ENCODE measurements at regions not wholly inside any gene's neighbourhood (a gene's known extent, or its start where the extent isn't known, plus 50 kb on each side); places are given as distances from the start of the nearest gene placed in this dataset.
"Not testable (repeated sequence)": the region's sequence is repeated elsewhere in the genome, so short reads cannot be mapped to it uniquely, and the experiment has no call there.

DNA sequence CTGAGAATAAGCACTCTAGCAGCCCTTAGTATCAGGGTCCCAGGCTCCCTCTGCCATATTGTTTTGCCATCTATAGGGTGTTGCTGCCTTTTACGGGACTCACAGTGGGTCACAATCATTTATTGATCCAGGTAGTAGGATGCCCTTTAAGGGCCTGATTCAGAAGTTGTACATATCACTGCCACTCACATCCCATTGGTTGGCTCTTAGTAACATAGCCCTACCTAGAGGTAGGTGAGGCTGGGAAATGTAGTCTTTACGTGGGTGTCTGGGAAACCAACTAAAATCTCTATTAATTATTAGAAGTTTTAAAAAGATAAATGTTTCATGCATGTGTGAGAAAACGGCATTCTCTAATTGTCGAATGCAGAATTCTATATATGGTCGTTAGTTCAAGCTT lies 78.8 kb upstream of the ATP5PO start:
- no peak for DNase-seq (ENCODE audit: low read depth)

DNA sequence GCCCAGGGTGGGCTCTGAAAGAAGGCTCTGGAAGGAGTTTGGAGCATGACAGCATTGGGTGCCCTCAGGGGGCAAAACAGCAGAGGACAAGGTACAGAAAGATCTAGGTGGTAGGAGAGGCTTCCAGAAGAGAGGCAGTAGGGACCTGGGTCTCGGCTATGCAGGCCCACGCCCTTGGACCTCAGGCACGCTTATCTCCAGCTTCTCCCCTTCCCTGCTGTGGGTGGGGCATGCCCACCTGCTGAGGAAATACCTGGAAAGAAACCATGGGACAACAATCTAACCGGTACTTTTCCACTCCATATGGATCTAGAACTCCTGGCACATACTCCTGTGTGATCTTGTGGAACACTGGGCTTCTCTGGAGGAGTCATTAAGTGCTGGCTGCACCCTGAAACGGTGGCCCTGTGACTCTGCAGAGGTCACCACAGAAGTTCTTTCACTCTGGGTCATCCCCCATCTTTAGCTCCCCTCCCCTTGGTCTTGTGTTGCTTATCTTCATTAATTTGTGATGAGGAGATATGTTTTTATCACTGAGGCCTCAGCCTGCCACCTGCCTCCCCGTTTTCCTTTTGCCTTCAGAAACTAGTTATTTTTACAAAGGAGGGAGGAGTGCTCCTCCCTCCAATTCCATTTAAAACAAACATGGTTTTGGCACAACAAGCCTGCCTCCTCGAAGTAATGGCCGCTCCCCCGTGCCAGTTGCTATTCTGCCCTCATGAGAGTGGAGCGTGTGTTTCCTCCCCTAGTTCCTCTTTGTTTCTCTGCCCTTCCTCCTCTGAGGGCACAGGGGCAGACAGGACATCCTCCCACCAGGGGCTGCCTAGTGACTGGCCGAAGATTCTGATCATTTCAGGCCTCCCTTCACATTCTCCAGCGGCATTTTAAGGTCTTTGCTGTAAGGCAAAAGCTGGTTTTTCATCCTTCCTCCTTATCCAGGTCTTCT lies 78.0 kb upstream of the ATP5PO start:
- no peak for DNase-seq (ENCODE audit: low read depth)

DNA sequence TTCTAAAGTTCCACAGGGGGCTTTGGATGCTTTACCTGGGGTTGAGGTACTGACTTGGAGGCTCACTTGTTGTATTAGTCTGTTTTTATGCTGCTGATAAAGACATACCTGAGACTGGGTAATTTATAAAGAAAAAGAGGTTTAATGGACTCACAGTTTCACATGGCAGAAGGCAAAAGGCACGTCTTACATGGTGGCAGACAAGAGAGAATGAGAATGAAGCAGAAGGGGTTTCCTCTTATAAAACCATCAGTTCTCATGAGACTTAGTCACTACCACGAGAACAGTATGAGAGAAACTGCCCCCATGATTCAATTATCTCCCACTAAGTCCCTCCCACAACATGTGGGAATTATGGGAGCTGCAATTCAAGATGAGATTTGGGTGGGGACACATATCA lies 76.8 kb upstream of the ATP5PO start:
- DNase-seq (ENCODE audit: low read depth), result not testable (repeated sequence)

DNA sequence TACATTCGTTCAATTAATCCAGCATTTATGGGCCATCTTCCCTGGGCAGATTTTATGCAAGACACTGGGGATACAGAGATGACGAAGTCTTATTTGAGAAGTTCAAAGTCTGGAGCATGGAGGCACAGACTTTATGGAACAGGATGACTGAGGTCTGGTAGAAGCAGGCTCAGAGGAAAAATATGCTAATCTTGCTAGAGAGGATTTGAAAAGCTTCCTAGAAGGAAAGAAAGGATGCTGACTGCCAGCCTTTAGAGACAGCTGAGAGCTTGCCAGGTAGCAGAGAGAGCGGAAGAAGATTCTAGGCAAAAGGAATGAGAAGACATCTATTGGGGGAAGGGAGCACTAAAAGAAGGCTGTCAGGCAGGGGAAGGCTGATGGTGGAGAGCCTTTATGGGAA lies 75.5 kb upstream of the ATP5PO start:
- no peak for DNase-seq (ENCODE audit: low read depth)

DNA sequence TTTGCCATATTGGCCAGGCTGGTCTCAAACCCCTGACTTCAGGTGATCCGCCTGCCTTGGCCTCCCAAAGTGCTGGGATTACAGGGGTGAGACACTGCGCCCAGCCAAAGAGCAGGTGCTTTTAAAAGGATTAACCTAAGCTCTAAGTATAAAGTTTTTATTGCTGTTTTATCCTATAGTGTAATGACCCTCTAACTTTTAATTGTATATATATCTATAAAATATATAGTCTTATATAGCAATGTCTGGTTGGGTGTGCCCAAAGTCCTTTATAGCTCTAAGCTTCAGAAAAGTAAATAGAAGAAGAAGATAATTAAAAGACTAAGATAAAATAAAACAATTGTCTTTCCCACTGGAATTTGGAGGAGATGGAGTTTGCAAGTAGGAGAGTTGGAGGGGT lies 73.8 kb upstream of the ATP5PO start:
- DNase-seq (ENCODE audit: low read depth), result no peak

DNA sequence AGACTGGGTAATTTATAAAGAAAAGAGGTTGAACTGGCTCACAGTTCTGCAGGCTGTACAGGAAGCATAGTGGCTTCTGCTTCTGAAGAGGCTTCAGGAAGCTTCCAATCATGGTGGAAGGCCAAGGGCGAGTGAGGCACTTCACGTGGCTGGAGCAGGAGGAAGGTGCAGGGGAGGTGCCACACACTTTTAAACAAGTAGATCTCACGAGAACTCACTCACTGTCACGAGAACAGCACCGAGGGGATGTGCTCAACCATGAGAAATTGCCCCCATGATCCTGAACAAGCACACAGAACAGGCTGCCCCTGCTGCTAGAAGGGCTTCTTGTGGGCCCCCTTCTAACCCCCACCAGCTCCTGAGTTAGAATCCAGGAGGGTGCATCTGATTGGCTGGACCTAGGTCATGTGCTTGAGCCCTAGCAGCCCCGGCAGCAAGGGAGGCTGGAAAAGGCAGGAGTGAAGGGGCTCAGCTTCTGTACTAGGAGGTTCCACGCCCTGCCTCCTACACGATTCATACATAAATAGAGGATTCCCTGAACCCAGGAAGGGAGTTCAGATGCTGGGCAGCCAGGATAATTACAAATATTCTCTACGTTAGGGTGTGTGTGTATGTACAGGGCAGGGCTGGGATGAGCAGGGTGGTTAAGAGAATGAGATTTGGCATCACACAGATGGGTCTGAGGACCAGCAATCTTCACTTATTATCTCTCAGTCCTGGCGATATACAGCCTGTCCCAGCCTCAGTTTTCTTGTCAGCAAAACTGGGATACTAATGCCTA lies 72.8 kb upstream of the ATP5PO start:
- DNase-seq (ENCODE audit: low read depth), result no peak

DNA sequence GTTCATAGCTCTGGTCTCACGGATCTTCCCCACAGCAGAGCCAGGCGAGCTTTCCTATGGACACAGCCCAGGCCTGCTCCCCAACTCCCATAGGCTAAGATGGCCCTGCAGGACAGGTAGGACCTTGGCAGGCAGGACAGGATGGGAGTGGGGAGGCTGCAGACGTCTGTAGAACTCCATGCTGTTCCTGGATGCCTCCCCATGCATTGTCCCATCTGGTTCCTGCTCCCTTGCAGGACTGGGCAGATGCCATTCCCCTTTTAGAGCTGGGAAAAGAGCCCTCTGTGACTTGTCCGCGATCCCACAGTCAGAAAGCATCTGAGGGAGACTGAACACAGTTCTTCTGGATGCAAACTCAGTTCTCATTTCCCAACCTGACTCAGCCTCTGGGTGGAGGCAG lies 71.9 kb upstream of the ATP5PO start:
- DNase-seq (ENCODE audit: low read depth), result no peak

DNA sequence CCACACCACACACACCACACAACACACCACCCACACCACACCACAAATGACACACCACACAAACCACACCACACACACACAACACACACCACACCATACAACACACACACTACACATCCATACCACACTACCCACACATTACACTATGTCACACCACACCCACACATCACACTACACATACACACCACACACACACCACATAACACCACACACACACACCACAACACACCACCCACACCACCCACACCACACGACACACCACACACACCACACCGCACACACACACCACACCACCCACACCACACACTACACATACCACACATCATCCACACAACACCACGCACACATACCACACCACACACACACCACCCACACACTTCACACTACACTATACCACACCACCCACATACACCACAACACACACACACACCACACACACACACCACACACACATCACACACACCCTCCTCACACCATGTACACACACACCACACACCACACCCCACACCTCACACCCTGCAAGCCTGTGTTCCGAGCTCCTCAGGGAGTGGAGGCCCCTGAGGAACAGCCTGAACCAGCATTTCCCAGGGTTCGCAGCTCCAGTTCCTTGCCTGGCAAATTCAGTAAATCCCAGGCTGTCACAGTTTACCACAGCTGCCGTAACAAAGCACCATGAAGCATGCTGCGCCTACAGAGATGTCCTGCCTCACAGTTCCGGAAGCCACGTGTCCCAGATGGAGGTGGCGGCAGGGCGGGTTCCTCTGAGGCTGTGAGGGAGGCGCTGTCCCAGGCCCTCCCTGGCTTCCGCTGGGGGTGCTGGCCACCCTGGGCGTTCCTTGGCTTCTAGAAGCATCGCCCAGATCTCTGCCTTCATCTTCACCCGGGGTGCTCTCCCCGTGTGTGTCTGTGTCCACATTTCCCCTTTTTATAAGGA lies 69.8 kb upstream of the ATP5PO start:
- DNase-seq (ENCODE audit: low read depth), result no peak

DNA sequence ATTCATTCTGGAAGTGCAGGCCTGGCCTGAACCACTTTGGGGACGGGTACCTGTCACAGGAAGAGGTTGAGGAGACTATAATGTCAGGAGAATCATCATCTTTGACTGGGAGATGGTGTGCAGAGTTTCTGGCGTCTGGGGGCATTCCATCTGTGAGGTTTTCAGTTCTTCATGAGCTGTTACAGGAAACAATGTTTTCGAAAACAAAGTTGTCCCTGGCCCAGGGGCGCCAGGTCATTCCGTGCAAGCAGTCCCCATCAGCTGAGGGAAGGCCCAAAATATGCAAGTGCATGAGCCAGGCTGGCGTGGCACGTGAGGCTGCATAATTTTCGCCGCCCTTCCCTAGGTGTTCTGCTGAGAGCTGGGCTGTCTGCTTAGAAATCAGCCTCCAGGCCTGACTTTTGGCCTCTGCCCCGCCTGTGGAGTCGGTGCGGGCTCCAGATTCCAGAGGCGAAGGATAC lies 68.4 kb upstream of the ATP5PO start:
- DNase-seq (ENCODE audit: low read depth), result no peak

DNA sequence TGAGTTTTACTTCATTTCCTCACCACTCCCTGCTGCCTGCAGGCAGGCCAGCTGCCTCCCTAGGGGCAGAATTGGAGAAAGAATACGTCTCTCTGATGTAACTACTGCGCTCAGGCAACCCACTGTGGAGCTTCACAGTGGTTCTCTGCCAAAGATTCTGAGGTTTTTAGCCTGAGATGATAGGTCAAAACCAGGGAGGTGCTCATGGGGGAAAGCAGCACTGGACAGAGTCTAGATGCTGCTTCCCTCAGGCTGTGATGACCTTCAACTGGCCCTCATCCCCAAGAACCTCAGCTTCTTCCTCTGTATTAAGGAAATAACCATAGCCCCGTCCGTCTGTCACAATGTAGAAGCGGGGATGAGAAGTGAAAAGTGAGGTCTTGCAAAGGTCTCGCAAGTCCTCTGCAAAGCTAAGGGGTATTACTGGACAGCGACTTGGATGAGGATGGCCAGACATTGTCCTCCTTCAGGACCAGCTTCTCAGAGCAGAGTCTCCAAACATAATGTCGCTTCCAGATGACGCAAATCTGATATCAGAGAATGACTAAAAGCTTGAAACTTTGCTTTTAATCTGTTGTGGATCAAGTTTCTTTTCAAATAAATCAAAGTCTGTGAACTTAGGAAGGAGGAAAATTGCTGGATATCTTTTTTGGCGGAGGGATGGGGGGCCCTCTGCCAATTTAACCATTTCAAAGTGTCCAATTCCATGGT lies 65.9 kb upstream of the ATP5PO start:
- no peak for DNase-seq (ENCODE audit: low read depth)

DNA sequence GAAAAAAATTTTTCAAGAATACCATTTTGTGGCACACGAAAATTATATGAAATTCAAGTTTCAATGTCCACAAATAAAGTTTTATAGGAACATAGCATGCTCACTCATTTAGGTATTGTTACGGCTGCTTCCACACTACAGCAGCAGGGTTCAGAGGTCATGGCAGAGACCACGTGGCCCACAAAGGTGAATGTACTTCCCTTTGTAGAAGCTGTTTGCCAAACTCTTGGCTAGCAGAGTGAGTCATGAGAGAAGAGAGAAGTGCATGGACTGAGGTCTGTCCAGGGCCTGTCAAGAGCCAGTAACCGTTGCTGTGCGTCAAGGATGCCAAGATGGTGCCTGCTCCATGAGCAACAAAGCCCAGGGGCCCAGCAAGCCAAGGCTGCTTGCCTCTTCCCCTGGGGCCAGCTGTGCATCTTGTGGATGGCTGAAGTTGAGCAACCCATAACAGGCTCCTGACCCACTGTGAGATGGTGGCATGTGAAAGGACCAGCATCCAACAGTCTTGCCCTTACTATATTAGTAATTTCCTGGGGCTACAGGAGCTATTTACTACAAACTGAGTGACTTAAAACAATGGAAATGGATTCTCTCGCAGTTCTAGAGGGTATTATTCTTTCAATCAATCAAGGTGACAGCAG lies 64.8 kb upstream of the ATP5PO start:
- peak; percentile 45 for DNase-seq (ENCODE audit: low read depth)

DNA sequence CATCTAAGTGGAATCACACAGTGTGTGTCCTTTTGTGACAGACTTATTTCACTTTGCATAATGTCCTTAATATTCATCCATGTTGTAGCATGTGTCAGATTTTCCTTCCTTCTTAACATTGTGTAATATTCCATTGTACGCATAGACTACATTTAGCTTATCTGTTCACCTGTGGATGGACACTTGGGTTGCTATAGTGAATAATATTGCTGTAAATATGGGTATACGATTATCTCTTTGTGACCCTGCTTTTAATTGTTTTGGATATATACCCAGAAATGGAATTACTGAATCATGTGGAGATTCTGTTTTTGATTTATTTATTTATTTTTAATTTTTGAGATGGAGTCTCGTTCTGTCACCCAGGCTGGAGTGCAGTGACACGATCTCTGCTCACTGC lies 63.0 kb upstream of the ATP5PO start:
- no peak for DNase-seq (ENCODE audit: low read depth)

DNA sequence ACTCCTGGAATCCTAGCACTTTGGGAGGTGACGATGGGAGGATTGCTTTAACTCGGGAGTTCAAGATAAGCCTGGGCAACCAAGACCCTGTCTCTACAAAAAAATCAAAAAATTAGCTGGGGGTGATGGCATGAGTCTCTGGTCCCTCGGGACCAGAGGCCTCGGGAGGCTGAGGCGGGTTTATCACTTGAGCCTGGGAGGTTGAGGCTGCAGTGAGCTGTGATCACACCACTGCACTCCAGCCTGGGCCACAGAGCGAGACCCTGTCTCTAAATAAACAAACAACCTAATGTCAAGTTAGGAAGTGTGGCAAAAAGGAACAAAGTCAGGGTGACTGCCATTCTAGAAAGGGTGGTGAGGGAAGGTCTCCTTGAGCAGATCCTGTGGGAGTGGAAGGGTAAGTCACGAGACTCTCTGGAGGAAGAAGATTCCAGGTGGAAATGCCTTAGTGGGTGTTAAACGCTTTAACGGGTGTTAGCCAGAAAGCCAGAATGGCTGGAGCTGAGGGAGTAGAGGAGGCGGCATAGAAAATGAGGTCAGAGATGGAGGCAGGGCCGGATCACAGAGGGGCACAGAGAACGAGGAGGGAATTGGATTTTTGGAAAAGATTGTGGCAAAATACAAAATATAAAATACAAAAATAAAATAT lies 62.2 kb upstream of the ATP5PO start:
- no peak for DNase-seq (ENCODE audit: low read depth)

DNA sequence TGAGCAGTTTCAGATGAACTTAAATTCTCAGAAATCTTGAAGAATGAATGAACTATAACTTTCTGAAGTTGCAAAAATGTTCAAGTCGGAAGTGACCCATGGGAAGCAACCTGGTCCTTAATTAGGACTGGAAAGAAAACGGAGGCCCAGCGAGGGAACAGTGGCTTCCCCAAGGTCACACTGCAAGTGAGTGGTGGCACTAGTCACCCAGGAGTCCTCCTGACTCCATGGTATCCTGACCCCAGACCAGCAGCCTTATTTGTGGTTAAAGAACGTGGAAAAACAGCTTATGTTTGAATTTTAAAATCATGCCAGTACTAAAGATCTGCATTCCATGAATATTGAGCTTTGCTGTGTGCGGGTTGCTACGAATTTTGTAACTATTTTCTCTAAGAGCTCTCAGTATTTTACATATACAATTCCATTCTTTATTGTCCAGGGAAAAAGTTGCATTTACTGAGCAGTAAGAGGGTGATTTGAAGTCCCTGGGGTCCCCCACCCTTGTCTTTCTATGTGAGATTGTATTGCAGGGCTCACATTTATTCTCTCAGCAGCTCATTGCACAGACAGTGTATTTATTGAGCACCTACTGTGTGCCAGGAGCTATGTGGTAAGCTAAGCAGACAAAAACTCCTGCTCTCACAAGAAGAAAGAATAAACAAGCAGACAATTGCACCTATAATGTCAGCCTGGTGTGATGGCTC lies 61.6 kb upstream of the ATP5PO start:
- DNase-seq (ENCODE audit: low read depth), result no peak

DNA sequence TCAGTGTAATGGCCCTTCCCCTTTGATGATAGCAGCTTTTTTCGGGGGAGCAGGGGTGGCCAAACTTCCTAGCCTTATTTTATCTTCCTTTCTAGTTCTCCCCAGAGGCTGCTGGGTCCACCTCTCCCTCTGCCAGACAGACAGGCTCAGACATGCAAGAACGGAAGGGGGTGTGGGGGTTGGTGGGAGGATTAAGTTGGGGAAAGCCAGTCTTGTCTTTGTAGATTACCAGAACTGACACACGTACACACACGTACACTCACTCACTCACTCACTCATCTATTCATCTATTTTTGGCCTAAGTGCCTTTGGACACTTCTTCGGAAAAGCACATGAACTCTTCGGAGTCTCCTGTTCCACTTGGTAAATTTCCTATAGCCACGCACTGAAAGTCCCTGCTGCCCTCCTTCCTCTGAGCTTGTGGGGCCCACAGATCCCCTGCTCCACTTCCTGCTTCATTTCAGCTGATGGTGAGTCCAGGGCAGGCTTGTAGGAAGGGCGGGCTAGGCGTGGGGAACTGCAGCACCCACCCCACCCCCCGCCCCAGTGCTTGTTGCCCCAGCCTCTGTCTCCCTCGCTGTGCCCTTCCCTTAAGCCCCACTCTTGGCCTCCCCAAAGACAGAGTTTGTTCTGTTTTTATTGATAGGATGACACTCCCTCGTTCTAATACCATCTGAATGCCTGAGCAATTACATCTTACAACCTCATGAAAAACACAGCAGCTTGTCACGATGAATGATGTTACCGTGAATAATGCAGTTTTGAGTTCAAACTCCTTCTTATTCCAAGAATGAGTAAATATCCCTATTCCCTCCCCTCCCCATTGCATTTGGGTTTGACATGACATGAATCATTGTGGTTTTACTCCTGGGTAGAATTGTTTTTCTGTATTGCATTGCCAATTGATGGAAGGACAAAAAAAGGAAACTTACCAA lies 60.7 kb upstream of the ATP5PO start:
- peak; percentile 100 for DNase-seq (ENCODE audit: low read depth)

DNA sequence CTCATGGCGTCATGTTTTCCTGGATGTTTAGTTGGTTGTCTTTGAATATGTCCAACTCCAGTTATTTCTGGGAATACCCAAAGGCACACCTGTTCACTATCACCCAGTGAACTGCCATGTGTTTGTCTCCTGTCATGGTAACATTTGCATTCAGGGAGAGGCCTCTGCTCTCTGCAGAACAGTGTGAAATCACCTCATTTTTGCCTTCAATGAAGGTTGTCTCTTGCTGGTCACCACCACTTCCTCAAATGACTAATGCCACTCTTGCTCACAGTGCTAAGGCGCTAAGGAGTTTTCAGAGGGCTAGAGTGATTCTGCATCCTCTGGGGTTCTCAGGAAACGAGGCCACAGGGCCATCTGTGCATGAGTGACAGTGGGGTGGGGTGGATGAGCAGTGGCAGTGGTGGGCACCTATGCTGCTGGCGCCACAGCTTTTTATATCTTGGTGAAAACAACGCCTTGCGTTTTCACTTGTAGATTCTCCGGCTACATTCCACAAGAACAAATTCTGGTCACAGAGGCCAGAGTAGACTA lies 60.0 kb upstream of the ATP5PO start:
- DNase-seq (ENCODE audit: low read depth), result peak; percentile 85

DNA sequence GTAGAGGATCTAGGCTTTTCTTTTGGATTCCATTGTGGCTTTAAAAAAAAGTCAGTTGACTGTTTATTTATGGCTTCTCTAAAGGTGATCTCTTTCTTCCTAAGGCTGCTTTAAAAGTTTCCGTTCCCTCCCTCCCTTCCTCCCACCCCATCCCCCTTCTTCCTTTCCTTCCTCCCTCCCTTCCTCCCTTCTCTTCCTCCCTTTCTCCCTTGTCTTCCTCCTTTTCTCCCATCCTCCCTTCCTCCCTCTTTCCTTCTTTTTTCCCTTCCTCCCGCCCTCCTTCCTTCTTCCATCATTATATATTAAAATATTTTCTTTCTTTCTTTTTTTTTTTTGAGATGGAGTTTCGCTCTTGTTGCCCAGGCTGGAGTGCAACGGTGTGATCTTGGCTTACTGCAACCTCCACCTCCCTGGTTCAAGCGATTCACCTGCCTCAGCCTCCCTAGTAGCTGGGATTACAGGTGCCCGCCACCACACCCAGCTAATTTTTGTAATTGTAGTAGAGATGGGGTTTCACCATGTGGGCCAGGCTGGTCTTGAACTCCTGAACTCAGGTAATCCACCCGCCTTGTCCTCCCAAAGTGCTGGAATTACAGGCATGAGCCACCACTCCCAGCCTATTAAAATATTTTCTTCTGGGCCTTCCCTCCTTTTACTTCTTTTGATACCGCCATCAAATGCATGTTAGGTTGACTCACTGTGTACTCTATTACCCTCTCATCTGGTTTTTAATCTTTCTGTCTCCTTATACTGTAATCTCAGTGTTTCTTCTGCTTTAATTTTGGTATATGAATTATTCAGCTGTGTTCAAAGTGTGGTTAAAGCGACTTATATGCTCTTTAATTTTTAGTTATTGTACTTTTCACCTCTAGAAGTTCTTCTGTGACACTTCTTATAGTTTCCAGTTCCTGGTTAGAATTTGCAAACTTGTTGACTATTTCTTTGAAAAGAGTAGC lies 59.2 kb upstream of the ATP5PO start:
- DNase-seq (ENCODE audit: low read depth), result peak; percentile 25
